Breast epithelium (tissue), 4 donors: ENCODE measurements at regions not wholly inside any gene's neighbourhood (a gene's known extent, or its start where the extent isn't known, plus 50 kb on each side); places are given as distances from the start of the nearest gene placed in this dataset.

Experiments
- DNase-seq, 2 donors: peaks; one replicate each; pipeline ENCODE4 v3.0.0-alpha.2; 2019; ENCODE audit warnings: low spot score in 2 of 2
- H3K27ac ChIP-seq, 2 donors: fragments of 200-600 bp; sonication (generic) in 1 of 2; one replicate each; pipeline ENCODE4 v1.5.1; 2016 to 2019; ENCODE audit warnings: mild to moderate bottlenecking in 1 of 2
- H3K27me3 ChIP-seq, 2 donors: fragments of 200-600 bp; sonication (generic) in 1 of 2; one replicate each; pipeline versions ENCODE4 v1.5.1 to v1.6.0; 2017 to 2019; ENCODE audit warnings: control low read depth in 1 of 2, mild to moderate bottlenecking in 1 of 2
- H3K36me3 ChIP-seq: fragments of 200-600 bp; one replicate; pipeline ENCODE4 v1.5.1; 2019
- H3K4me1 ChIP-seq, 2 donors: fragments of 200-600 bp; sonication (generic); one replicate each; pipeline ENCODE4 v1.5.1; 2016 to 2019; ENCODE audit warnings: control low read depth in 1 of 2
- H3K4me3 ChIP-seq, 3 donors: fragments of 200-600 bp; sonication (generic); 1 replicate in 2 of 3; 2 replicates in 1 of 3; pipeline ENCODE4 v1.5.1; 2016 to 2019; ENCODE audit warnings: mild to moderate bottlenecking in 3 of 3, moderate library complexity in 2 of 3
- H3K9me3 ChIP-seq, 2 donors: fragments of 200-600 bp; sonication (generic) in 1 of 2; one replicate each; pipeline ENCODE4 v1.5.1; 2016 to 2019; ENCODE audit warnings: control low read depth in 1 of 2
- CTCF ChIP-seq, 3 donors: fragments of 450-650 bp; IDR thresholded peaks; one replicate each; pipeline ENCODE4 v1.5.1; 2016 to 2017; ENCODE audit warnings: antibody characterized with exemption in 3 of 3, mild to moderate bottlenecking in 3 of 3, moderate library complexity in 3 of 3
- POLR2A ChIP-seq: fragments of 450-650 bp; IDR thresholded peaks from one replicate; pipeline ENCODE4 v1.6.1; 2016; ENCODE audit warnings: antibody characterized with exemption, mild to moderate bottlenecking, moderate library complexity
- POLR2AphosphoS5 ChIP-seq, 3 donors: sonication (generic); formaldehyde crosslinking; IDR thresholded peaks; one replicate each; pipeline ENCODE4 v1.6.1; 2017; ENCODE audit warnings: antibody characterized with exemption in 3 of 3
- intact Hi-C: fragments of 100-400 bp; cut with DNase I; formaldehyde crosslinking; loops from one replicate; pipeline ENCODE4 v1.15.1; 2023; ENCODE audit warnings: low total_unique reads

GRCh38 chr5:3654515-3654914 is 58.9 kb downstream of the IRX1 start:
- no peak for TF ChIP-seq POLR2A
- TF ChIP-seq CTCF (IDR thresholded peaks at IDR 0.05) = no peak
- TF ChIP-seq POLR2AphosphoS5 (IDR thresholded peaks at IDR 0.05) = no peak
- Histone ChIP-seq H3K4me1 (no peaks in the 10 kb centered on the region), H3K27me3 (peaks cover 0 to under 1% of the 10 kb centered on the region in 2 donors), H3K4me3 (no peak overlapping the region), H3K36me3 (no peaks in the 10 kb centered on the region), H3K9me3 (no peaks in the 10 kb centered on the region), H3K27ac (no peak overlapping the region)
- intact Hi-C loops = no loop called here
- no peak for DNase-seq

- H3K4me1 ChIP-seq = no peaks in the 10 kb centered on the region
- H3K9me3 ChIP-seq = no peaks in the 10 kb centered on the region
- TF ChIP-seq POLR2AphosphoS5 (IDR thresholded peaks at IDR 0.05) (no peak), POLR2A (no peak), CTCF (IDR thresholded peaks at IDR 0.05) (no peak)
- no peak overlapping the region for H3K27ac ChIP-seq
- no peaks in the 10 kb centered on the region for H3K36me3 ChIP-seq
- DNase-seq = no peak
- H3K4me3 ChIP-seq = no peak overlapping the region
- H3K27me3 ChIP-seq = no peaks in the 10 kb centered on the region
- intact Hi-C loops = no loop called here
Observed at GRCh38 chr5:3656803-3657202, 61.2 kb downstream of the IRX1 start.

GRCh38 chr5:3657364-3658022 is 61.9 kb downstream of the IRX1 start:
- H3K4me1 ChIP-seq = no peaks in the 10 kb centered on the region
- intact Hi-C loops = no loop called here
- H3K4me3 ChIP-seq = no peak overlapping the region
- no peak for TF ChIP-seq POLR2A
- no peak for TF ChIP-seq CTCF (IDR thresholded peaks at IDR 0.05)
- TF ChIP-seq POLR2AphosphoS5 (IDR thresholded peaks at IDR 0.05) = no peak
- H3K9me3 ChIP-seq = no peaks in the 10 kb centered on the region
- no peak overlapping the region for H3K27ac ChIP-seq
- no peaks in the 10 kb centered on the region for H3K36me3 ChIP-seq
- no peaks in the 10 kb centered on the region for H3K27me3 ChIP-seq
- DNase-seq = no peak

- no peaks in the 10 kb centered on the region for H3K36me3 ChIP-seq
- DNase-seq = no peak
- intact Hi-C loops = no loop called here
- H3K9me3 ChIP-seq = no peaks in the 10 kb centered on the region
- H3K4me3 ChIP-seq = no peak overlapping the region
- H3K27me3 ChIP-seq = no peaks in the 10 kb centered on the region
- TF ChIP-seq CTCF (IDR thresholded peaks at IDR 0.05) (no peak), POLR2A (no peak), POLR2AphosphoS5 (IDR thresholded peaks at IDR 0.05) (no peak)
- H3K27ac ChIP-seq = no peak overlapping the region
- no peaks in the 10 kb centered on the region for H3K4me1 ChIP-seq
Observed at GRCh38 chr5:3658929-3659328, 63.3 kb downstream of the IRX1 start.

- no peaks in the 10 kb centered on the region for H3K9me3 ChIP-seq
- H3K4me3 ChIP-seq = no peak overlapping the region
- no peak for DNase-seq
- H3K36me3 ChIP-seq = no peaks in the 10 kb centered on the region
- H3K27ac ChIP-seq = no peak overlapping the region
- TF ChIP-seq CTCF (IDR thresholded peaks at IDR 0.05) = no peak
- no peak for TF ChIP-seq POLR2A
- no peak for TF ChIP-seq POLR2AphosphoS5 (IDR thresholded peaks at IDR 0.05)
- no peaks in the 10 kb centered on the region for H3K27me3 ChIP-seq
- H3K4me1 ChIP-seq = no peaks in the 10 kb centered on the region
- intact Hi-C loops = no loop called here
Observed at GRCh38 chr5:3659907-3660306, 64.3 kb downstream of the IRX1 start.
